Stimulated activated naive CD8-positive, alpha-beta T cell treated with anti-CD3 and anti-CD28 coated beads, Interleukin-15, amount 100 ng/mL, for 72 hours (primary cell): ENCODE measurements at regions not wholly inside any gene's neighbourhood (a gene's known extent, or its start where the extent isn't known, plus 50 kb on each side); places are given as distances from the start of the nearest gene placed in this dataset.
A peak's percentile ranks its signal among the peaks of the same experiment; 100 is the strongest.

Source experiments
- ATAC-seq: fragments of 150-1000 bp; cut with Tn5 transposase; 2 replicates; pipeline ENCODE4 v1.10.0; 2021; ENCODE audit warnings: mild to moderate bottlenecking, moderate library complexity
- DNase-seq, 2 donors: peaks; one replicate each; pipeline ENCODE4 v3.0.0; 2021 to 2022
- H3K27ac Mint-ChIP-seq, 2 donors: one replicate each; pipeline ENCODE4 v1.8.0; 2022; ENCODE audit warnings: mild to moderate bottlenecking in 2 of 2, mixed read lengths in 2 of 2, moderate library complexity in 2 of 2
- H3K27me3 Mint-ChIP-seq: one replicate; pipeline ENCODE4 v1.8.0; 2022; ENCODE audit warnings: mixed read lengths
- H3K4me1 Mint-ChIP-seq: one replicate; pipeline ENCODE4 v1.8.0; 2022; ENCODE audit warnings: mild to moderate bottlenecking, mixed read lengths
- H3K4me3 Mint-ChIP-seq, 2 donors: one replicate each; pipeline ENCODE4 v1.8.0; 2022; ENCODE audit warnings: mild to moderate bottlenecking in 2 of 2, mixed read lengths in 2 of 2, moderate library complexity in 1 of 2
- H3K9me3 Mint-ChIP-seq, 2 donors: one replicate each; pipeline ENCODE4 v1.8.0; 2022; ENCODE audit warnings: mixed read lengths in 2 of 2

GRCh38 chr16:79728048-79728922 lies 127.7 kb upstream of the MAF start:
- Mint-ChIP-seq H3K9me3 (peaks cover 5 to 19% of the 10 kb centered on the region in 2 donors), H3K27me3 (peaks cover 9% of the 10 kb centered on the region), H3K4me3 (no peak overlapping the region), H3K27ac (no peak overlapping the region), H3K4me1 (no peaks in the 10 kb centered on the region)
- no peak for DNase-seq
- ATAC-seq: no peak

GRCh38 chr16:79726902-79727301 lies 126.4 kb upstream of the MAF start:
- DNase-seq: no peak
- Mint-ChIP-seq H3K27me3 (peaks cover 9% of the 10 kb centered on the region), H3K9me3 (peaks cover 11 to 29% of the 10 kb centered on the region in 2 donors), H3K4me1 (no peaks in the 10 kb centered on the region), H3K27ac (no peak overlapping the region), H3K4me3 (no peak overlapping the region)
- no peak for ATAC-seq

- no peak for DNase-seq
- peaks cover 11 to 28% of the 10 kb centered on the region in 2 donors for H3K9me3 Mint-ChIP-seq
- H3K27ac Mint-ChIP-seq: no peak overlapping the region
- ATAC-seq: no peak
- H3K27me3 Mint-ChIP-seq: no peaks in the 10 kb centered on the region
- no peaks in the 10 kb centered on the region for H3K4me1 Mint-ChIP-seq
- no peak overlapping the region for H3K4me3 Mint-ChIP-seq
These were observed 124.5 kb upstream of the MAF start for GRCh38 chr16:79725051-79725450.

DNA sequence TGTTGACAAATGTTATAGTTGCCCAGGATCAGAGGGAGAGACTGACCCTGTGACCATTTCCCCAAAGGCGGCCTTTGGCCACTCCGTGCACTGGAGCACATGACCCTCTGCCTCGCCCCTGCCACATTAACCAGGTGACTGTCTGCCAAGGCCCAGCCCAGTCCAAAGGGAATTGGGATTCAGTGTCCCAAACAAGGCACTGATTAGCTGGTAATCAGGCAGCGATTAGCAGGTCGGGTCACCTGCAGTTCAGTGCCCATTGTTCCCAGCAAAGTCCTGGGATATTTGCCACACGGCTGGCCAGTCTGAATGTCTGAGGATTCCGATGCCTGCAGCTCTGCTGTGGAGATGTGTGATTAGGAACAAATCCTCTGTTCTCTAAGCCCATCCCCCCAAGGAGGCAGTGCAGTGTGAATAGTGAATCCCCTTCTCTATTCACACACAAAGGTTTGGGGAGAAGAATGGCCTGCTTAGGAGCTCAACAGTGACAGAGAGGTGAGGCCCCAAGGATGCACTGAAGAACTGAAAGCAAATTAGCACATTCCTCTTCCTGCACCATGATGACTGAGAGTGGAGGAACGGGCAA lies 123.1 kb upstream of the MAF start:
- DNase-seq: no peak
- H3K27me3 Mint-ChIP-seq: no peaks in the 10 kb centered on the region
- no peak overlapping the region for H3K27ac Mint-ChIP-seq
- peaks cover 11 to 25% of the 10 kb centered on the region in 2 donors for H3K9me3 Mint-ChIP-seq
- ATAC-seq: no peak
- no peaks in the 10 kb centered on the region for H3K4me1 Mint-ChIP-seq
- H3K4me3 Mint-ChIP-seq: no peak overlapping the region

GRCh38 chr16:79721270-79721669 lies 120.7 kb upstream of the MAF start:
- H3K27ac Mint-ChIP-seq: no peak overlapping the region
- no peak overlapping the region for H3K4me3 Mint-ChIP-seq
- DNase-seq (no peak), ATAC-seq (no peak)
- H3K9me3 Mint-ChIP-seq: peaks cover 6 to 17% of the 10 kb centered on the region in 2 donors
- peaks cover 12% of the 10 kb centered on the region for H3K27me3 Mint-ChIP-seq
- no peaks in the 10 kb centered on the region for H3K4me1 Mint-ChIP-seq

DNA sequence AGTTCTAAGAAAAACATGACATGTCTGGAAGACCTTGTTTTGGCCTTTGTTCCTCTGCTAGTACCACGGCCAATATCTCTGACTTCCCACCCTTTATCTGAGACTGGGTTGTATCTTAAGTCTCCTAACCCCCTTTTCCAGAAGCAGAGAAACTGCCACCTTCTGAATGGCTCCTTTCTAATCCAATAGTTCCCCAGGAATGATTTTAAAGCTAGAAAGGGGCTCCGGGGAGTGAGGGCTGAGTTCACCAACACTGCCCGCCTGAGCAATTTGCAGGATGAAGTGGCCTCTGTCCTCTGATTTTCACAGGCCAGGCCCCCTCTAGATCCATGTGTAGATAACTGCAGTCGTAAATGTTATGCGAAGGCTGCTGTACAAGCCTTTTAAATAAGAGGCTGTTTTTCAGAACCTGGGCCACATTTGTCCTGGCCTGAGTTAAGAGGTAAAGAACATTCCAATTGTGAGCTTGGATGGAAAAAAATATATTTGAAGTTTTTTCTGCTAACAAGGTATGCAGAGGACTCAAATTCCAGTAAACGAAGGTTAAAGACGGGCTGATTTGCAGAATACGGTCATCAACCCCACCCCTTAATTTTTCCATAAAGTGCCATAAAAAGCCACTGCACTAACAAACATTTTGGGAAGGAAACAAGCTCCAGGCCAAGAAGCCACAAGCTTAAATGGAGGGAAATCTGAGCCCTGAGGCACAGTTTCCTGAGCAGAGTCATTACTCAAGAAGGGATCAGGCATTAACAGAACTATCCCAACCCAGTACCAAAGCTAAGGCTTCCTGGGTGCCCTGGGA lies 117.0 kb upstream of the MAF start:
- Mint-ChIP-seq H3K4me3 (no peak overlapping the region), H3K27ac (peak overlapping the region in 1 of 2 donors; percentile 59), H3K4me1 (no peaks in the 10 kb centered on the region), H3K9me3 (peaks cover 6 to 9% of the 10 kb centered on the region in 2 donors), H3K27me3 (peaks cover 20% of the 10 kb centered on the region)
- DNase-seq: no peak
- ATAC-seq: no peak

GRCh38 chr16:79716645-79717332 lies 116.3 kb upstream of the MAF start:
- DNase-seq (no peak), ATAC-seq (no peak)
- no peak overlapping the region for H3K4me3 Mint-ChIP-seq
- no peaks in the 10 kb centered on the region for H3K4me1 Mint-ChIP-seq
- H3K27me3 Mint-ChIP-seq: peaks cover 20% of the 10 kb centered on the region
- peak overlapping the region in 1 of 2 donors; percentile 57 for H3K27ac Mint-ChIP-seq
- peaks cover 0 to 2% of the 10 kb centered on the region in 2 donors for H3K9me3 Mint-ChIP-seq

GRCh38 chr16:79715061-79715460 lies 114.5 kb upstream of the MAF start:
- no peak overlapping the region for H3K27ac Mint-ChIP-seq

DNA sequence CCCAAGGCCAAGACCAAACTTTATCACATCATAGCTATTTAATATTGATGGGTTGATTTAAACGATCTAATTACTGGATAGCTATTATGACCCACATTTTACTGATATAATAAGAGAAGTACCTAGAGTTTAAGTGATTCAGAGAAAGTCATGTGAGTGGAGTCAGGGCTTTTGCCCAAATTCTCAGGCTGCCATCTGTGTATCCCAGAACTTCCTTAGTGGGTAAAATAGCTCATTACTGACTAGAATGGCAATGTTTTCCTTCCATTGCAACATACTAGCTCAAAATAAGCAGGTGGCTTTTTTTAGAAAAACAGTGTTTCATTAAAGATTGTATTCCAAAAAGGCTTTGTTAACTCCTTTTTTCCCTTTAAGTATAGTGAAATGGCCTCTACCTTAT lies 113.9 kb upstream of the MAF start:
- no peak overlapping the region for H3K4me3 Mint-ChIP-seq
- ATAC-seq: no peak

More at GRCh38 chr16:79715061-79715460, 114.5 kb upstream of the MAF start:
- H3K9me3 Mint-ChIP-seq: no peaks in the 10 kb centered on the region
- no peak for ATAC-seq
- H3K27me3 Mint-ChIP-seq: peaks cover 20% of the 10 kb centered on the region
- no peaks in the 10 kb centered on the region for H3K4me1 Mint-ChIP-seq
- H3K4me3 Mint-ChIP-seq: no peak overlapping the region
- no peak for DNase-seq

DNA sequence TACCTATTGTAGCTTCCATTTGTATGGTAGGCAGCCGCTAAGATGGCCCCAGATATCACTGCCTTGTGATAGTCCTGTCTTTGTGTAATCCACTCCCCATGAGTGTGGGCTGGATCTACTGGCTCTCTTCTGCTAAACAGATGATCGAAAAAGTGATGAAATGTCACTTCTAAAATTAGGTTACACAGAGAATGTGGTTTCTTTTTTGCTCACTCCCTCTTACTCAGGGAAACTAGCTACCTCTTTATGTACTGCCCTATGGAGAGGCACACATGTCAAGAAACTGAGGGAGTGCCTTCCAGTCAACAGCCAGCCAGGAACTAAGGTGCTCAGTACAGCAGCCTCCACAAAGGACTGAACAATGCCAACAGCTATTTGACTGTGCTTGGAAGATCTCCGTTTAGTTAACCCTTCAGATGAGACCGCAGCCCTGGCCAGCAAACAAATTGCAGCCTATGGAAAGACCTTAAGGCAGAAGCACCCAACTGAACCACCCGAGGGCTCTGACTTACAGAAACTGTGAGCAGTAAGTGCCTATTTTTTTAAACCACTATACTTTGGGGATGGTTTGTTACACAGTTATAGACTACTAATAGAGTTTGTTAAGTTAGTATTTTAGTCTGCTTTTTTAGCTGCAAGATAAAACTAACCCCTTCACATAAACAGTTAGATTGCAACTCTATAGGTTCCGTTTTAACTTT lies 113.2 kb upstream of the MAF start:
- Mint-ChIP-seq H3K4me1 (no peaks in the 10 kb centered on the region), H3K27ac (no peak overlapping the region), H3K27me3 (peaks cover 20% of the 10 kb centered on the region), H3K4me3 (no peak overlapping the region), H3K9me3 (no peaks in the 10 kb centered on the region)
- no peak for ATAC-seq
- no peak for DNase-seq

More for the DNA sequence above, 113.9 kb upstream of the MAF start:
- H3K27me3 Mint-ChIP-seq: peaks cover 20% of the 10 kb centered on the region
- no peak for DNase-seq
- H3K4me1 Mint-ChIP-seq: no peaks in the 10 kb centered on the region
- H3K27ac Mint-ChIP-seq: no peak overlapping the region
- H3K9me3 Mint-ChIP-seq: no peaks in the 10 kb centered on the region

DNA sequence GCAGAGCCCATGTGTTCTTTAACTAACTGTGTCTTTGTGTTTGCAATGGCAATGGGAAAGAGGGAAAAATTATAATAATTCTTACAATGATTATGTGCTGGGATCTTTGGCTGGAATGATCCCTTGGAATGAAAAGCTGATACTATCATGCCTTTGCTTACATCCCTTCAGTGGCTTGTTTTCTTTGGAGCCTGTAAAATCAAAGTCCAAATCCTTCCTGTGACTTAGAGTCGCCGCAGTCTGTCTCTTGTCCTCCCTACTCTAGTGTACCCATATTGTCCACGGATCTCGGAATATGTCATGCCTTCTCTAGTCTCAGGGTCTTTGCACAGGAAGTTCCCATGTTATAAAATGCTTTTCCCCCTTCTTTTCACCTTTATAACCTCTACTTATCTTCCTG lies 111.7 kb upstream of the MAF start:
- ATAC-seq: no peak
- no peaks in the 10 kb centered on the region for H3K9me3 Mint-ChIP-seq
- H3K4me3 Mint-ChIP-seq: no peak overlapping the region
- no peak overlapping the region for H3K27ac Mint-ChIP-seq
- no peaks in the 10 kb centered on the region for H3K4me1 Mint-ChIP-seq
- DNase-seq: no peak
- peaks cover 17% of the 10 kb centered on the region for H3K27me3 Mint-ChIP-seq

DNA sequence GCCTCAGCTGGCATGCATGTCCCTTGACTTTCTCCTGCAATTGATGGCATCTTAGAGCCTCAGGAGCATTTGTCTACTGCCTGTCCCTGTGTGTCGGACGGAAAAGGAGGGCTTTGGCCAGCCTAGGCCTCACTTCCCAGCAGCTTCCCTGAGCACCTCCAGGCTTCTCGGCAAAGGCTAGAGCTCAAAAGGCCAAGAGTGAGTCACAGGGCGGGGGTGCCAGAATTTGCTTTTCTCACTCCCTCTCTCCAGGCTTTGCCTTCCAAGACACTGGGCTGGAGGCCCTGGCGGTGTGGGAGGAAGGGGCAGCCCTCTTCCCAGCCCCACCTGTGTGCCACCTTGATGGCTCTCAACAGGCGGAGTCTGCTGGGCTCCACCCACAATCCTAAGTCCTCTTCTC lies 107.3 kb upstream of the MAF start:
- Mint-ChIP-seq H3K27me3 (no peaks in the 10 kb centered on the region), H3K27ac (no peak overlapping the region), H3K9me3 (no peaks in the 10 kb centered on the region), H3K4me1 (no peaks in the 10 kb centered on the region), H3K4me3 (no peak overlapping the region)
- no peak for DNase-seq
- no peak for ATAC-seq

- Mint-ChIP-seq H3K4me3 (no peak overlapping the region), H3K9me3 (peaks cover 0 to under 1% of the 10 kb centered on the region in 2 donors), H3K27me3 (no peaks in the 10 kb centered on the region), H3K27ac (no peak overlapping the region), H3K4me1 (no peaks in the 10 kb centered on the region)
- no peak for DNase-seq
- no peak for ATAC-seq
These were observed 102.5 kb upstream of the MAF start for GRCh38 chr16:79703066-79703465.

GRCh38 chr16:79698341-79698753 lies 97.8 kb upstream of the MAF start:
- no peak overlapping the region for H3K4me3 Mint-ChIP-seq
- ATAC-seq: no peak
- H3K27me3 Mint-ChIP-seq: no peaks in the 10 kb centered on the region
- no peaks in the 10 kb centered on the region for H3K4me1 Mint-ChIP-seq
- no peak overlapping the region for H3K27ac Mint-ChIP-seq
- DNase-seq: no peak
- peaks cover 11 to 12% of the 10 kb centered on the region in 2 donors for H3K9me3 Mint-ChIP-seq
